SU-DHL-6 (cell line): ENCODE measurements at regions not wholly inside any gene's neighbourhood (a gene's known extent, or its start where the extent isn't known, plus 50 kb on each side); places are given as distances from the start of the nearest gene placed in this dataset.
A peak's percentile ranks its signal among the peaks of the same experiment; 100 is the strongest.

Source experiments
- H2AFZ ChIP-seq: fragments of 200-600 bp; sonication (generic); 2 replicates; pipeline ENCODE4 v1.6.1; 2014; ENCODE audit warnings: low read depth, mild to moderate bottlenecking, moderate library complexity, mixed read lengths, antibody characterized with exemption, low read length; ENCODE audit not compliant: severe bottlenecking
- H3F3A ChIP-seq: fragments of 200-600 bp; shearing (Covaris generic); 2 replicates; pipeline ENCODE4 v1.6.0; 2016; ENCODE audit warnings: antibody characterized with exemption, mild to moderate bottlenecking; ENCODE audit not compliant: insufficient read depth
- H3K27ac ChIP-seq: fragments of 200-600 bp; sonication (generic); 2 replicates; pipeline ENCODE4 v1.5.1; 2016; ENCODE audit warnings: low read depth, mild to moderate bottlenecking, low read length, moderate library complexity, mixed read lengths
- H3K27me3 ChIP-seq: fragments of 200-600 bp; sonication (generic), shearing (Covaris generic); 2 replicates; pipeline ENCODE4 v1.6.0; 2014; ENCODE audit warnings: mild to moderate bottlenecking, low read length
- H3K36me3 ChIP-seq: fragments of 200-600 bp; sonication (generic); 2 replicates; pipeline ENCODE4 v1.6.1; 2014; ENCODE audit warnings: mild to moderate bottlenecking, low read length, mixed read lengths
- H3K4me2 ChIP-seq: fragments of 300-600, 200-600 bp; shearing (Covaris generic), sonication (generic); 2 replicates; pipeline ENCODE4 v1.6.0; 2014; ENCODE audit warnings: low read length, low read depth, mild to moderate bottlenecking; ENCODE audit not compliant: poor library complexity, severe bottlenecking
- H3K4me3 ChIP-seq: fragments of 200-600 bp; sonication (generic); 2 replicates; pipeline ENCODE4 v1.5.1; 2014; ENCODE audit warnings: antibody characterized with exemption, low read length, mild to moderate bottlenecking, mixed read lengths; ENCODE audit not compliant: insufficient read depth, poor library complexity, severe bottlenecking
- H3K79me2 ChIP-seq: fragments of 200-600 bp; sonication (generic); 2 replicates; pipeline ENCODE4 v1.6.1; 2014; ENCODE audit warnings: mild to moderate bottlenecking, low read length, moderate library complexity; ENCODE audit not compliant: insufficient read depth
- H3K9ac ChIP-seq: fragments of 200-600 bp; sonication (generic); 2 replicates; pipeline ENCODE4 v1.7.0; 2014; ENCODE audit warnings: mild to moderate bottlenecking, low read length
- H3K9me2 ChIP-seq: fragments of 200-600 bp; sonication (generic); replicated peaks from 2 replicates; pipeline ENCODE4 v1.6.1; 2014; ENCODE audit warnings: low read length; ENCODE audit not compliant: insufficient read depth
- H3K9me3 ChIP-seq: fragments of 200-600 bp; sonication (generic); 2 replicates; pipeline ENCODE4 v1.6.1; 2014; ENCODE audit warnings: low read length, mixed read lengths; ENCODE audit not compliant: insufficient read depth
- H4K20me1 ChIP-seq: fragments of 200-600 bp; sonication (generic); 2 replicates; pipeline ENCODE4 v1.6.1; 2014; ENCODE audit warnings: low read depth, mild to moderate bottlenecking, antibody characterized with exemption, low read length, moderate library complexity, mixed read lengths
- CTCF ChIP-seq: fragments of 200-600 bp; sonication (generic); IDR thresholded peaks from one replicate; pipeline ENCODE4 v1.5.1; 2017; ENCODE audit warnings: antibody characterized with exemption, mild to moderate bottlenecking, low read length, moderate library complexity; ENCODE audit not compliant: insufficient read depth, poor library complexity, severe bottlenecking
- EZH2phosphoT487 ChIP-seq: fragments of 200-600 bp; sonication (generic), shearing (Covaris generic); conservative IDR thresholded peaks from 2 replicates; pipeline ENCODE4 v1.6.1; 2018; ENCODE audit warnings: mild to moderate bottlenecking, antibody characterized with exemption, low read length, moderate library complexity, mixed read lengths

- Histone ChIP-seq H3K4me3 (no peak overlapping the region), H3K27ac (no peak overlapping the region), H3K9ac (no peak overlapping the region), H3K27me3 (no peaks in the 10 kb centered on the region), H3K9me3 (no peaks in the 10 kb centered on the region), H3K36me3 (no peaks in the 10 kb centered on the region), H3K4me2 (no peak overlapping the region), H2AFZ (no peak overlapping the region), H3K79me2 (no peaks in the 10 kb centered on the region), H4K20me1 (no peaks in the 10 kb centered on the region), H3F3A (no peaks in the 10 kb centered on the region), H3K9me2 (no peaks in the 10 kb centered on the region)
- TF ChIP-seq CTCF = no peak
- TF ChIP-seq EZH2phosphoT487 = no peak
These were observed 383.3 kb downstream of the TFAP2A start for GRCh38 chr6:10031617-10032016.

GRCh38 chr6:10030942-10031537 lies 383.8 kb downstream of the TFAP2A start:
- Histone ChIP-seq H3K9me3 (no peaks in the 10 kb centered on the region), H4K20me1 (no peaks in the 10 kb centered on the region), H3K36me3 (no peaks in the 10 kb centered on the region), H3K9me2 (no peaks in the 10 kb centered on the region), H2AFZ (no peak overlapping the region), H3K79me2 (no peaks in the 10 kb centered on the region), H3F3A (no peaks in the 10 kb centered on the region), H3K27me3 (no peaks in the 10 kb centered on the region), H3K9ac (no peak overlapping the region), H3K27ac (no peak overlapping the region), H3K4me3 (no peak overlapping the region), H3K4me2 (no peak overlapping the region)
- peak; percentile 82 for TF ChIP-seq CTCF
- no peak for TF ChIP-seq EZH2phosphoT487

- no peak for TF ChIP-seq CTCF
- no peak for TF ChIP-seq EZH2phosphoT487
- Histone ChIP-seq H3K9me3 (no peaks in the 10 kb centered on the region), H4K20me1 (no peaks in the 10 kb centered on the region), H3K9me2 (no peaks in the 10 kb centered on the region), H3K4me2 (no peak overlapping the region), H3K36me3 (no peaks in the 10 kb centered on the region), H2AFZ (no peak overlapping the region), H3K4me3 (no peak overlapping the region), H3K9ac (no peak overlapping the region), H3F3A (no peaks in the 10 kb centered on the region), H3K27me3 (no peaks in the 10 kb centered on the region), H3K79me2 (no peaks in the 10 kb centered on the region), H3K27ac (no peak overlapping the region)
These were observed 386.7 kb downstream of the TFAP2A start for GRCh38 chr6:10028222-10028621.
